ENCODE measurements at regions not wholly inside any gene's neighbourhood (a gene's known extent, or its start where the extent isn't known, plus 50 kb on each side); places are given as distances from the start of the nearest gene placed in this dataset.

DNA sequence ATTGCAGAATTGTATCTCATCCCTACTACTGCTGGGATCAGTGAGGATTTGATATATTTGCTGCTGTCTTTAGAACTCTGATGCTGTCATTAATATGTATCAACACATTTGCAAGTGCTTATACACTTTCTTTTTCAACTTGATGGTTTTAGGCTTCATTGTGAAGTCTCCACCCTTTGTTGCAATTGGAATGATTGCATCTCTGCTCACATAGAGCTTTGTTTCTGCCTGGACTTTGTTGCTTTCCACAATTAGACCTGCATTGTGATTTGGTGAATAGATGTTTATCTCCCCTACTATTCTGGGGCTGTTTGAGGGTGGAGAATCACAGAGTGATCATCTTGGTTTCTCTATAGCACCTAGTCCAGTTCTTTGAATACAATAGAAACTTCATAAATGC lies 666.7 kb downstream of the EPM2A start:
- TF ChIP-seq, protein P1, sequence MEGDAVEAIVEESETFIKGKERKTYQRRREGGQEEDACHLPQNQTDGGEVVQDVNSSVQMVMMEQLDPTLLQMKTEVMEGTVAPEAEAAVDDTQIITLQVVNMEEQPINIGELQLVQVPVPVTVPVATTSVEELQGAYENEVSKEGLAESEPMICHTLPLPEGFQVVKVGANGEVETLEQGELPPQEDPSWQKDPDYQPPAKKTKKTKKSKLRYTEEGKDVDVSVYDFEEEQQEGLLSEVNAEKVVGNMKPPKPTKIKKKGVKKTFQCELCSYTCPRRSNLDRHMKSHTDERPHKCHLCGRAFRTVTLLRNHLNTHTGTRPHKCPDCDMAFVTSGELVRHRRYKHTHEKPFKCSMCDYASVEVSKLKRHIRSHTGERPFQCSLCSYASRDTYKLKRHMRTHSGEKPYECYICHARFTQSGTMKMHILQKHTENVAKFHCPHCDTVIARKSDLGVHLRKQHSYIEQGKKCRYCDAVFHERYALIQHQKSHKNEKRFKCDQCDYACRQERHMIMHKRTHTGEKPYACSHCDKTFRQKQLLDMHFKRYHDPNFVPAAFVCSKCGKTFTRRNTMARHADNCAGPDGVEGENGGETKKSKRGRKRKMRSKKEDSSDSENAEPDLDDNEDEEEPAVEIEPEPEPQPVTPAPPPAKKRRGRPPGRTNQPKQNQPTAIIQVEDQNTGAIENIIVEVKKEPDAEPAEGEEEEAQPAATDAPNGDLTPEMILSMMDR (IDR thresholded peaks at IDR 0.05) = no peak
- TF ChIP-seq POLR2A (IDR thresholded peaks at IDR 0.05) (no peak), POLR2AphosphoS5 (IDR thresholded peaks at IDR 0.05; ENCODE audit: insufficient read depth in 1 of 2, low read depth in 1 of 2) (no peak)

Measured in vagina (tissue), 2 donors.